Coronary artery (tissue), 2 donors: ENCODE measurements at regions not wholly inside any gene's neighbourhood (a gene's known extent, or its start where the extent isn't known, plus 50 kb on each side); places are given as distances from the start of the nearest gene placed in this dataset.

Experiments used
- DNase-seq: peaks from one replicate; pipeline ENCODE4 v3.0.0-alpha.2; 2017; ENCODE audit warnings: low spot score
- H3K27ac ChIP-seq, 2 donors: fragments of 200-600 bp; sonication (generic); one replicate each; pipeline ENCODE4 v1.5.1; 2016 to 2019
- H3K4me3 ChIP-seq: fragments of 200-600 bp; sonication (generic); 2 replicates; pipeline ENCODE4 v1.5.1; 2016; ENCODE audit warnings: mild to moderate bottlenecking, moderate library complexity
- CTCF ChIP-seq: fragments of 200-600 bp; sonication (generic); IDR thresholded peaks from one replicate; pipeline ENCODE4 v1.5.1; 2019; ENCODE audit warnings: antibody characterized with exemption

GRCh38 chr7:15860264-15860949, 173.9 kb upstream of the MEOX2 start:
- no peak for DNase-seq
- no peak for TF ChIP-seq CTCF
- H3K27ac ChIP-seq = no peak overlapping the region
- no peak overlapping the region for H3K4me3 ChIP-seq

GRCh38 chr7:15857026-15857425, 170.5 kb upstream of the MEOX2 start:
- DNase-seq = no peak
- Histone ChIP-seq H3K27ac (no peak overlapping the region), H3K4me3 (no peak overlapping the region)
- TF ChIP-seq CTCF = no peak

- no peak for TF ChIP-seq CTCF
- Histone ChIP-seq H3K4me3 (no peak overlapping the region), H3K27ac (no peak overlapping the region)
- DNase-seq = no peak
These were observed 169.8 kb upstream of the MEOX2 start for GRCh38 chr7:15856311-15856710.

GRCh38 chr7:15855525-15856109, 169.1 kb upstream of the MEOX2 start:
- DNase-seq = no peak

GRCh38 chr7:15854841-15855524, 168.5 kb upstream of the MEOX2 start:
- DNase-seq = no peak

More at GRCh38 chr7:15855525-15856109, 169.1 kb upstream of the MEOX2 start:
- Histone ChIP-seq H3K27ac (no peak overlapping the region), H3K4me3 (no peak overlapping the region)
- no peak for TF ChIP-seq CTCF

GRCh38 chr7:15853832-15854470, 167.5 kb upstream of the MEOX2 start:
- no peak for DNase-seq
- Histone ChIP-seq H3K4me3 (no peak overlapping the region), H3K27ac (peak overlapping the region in 1 of 2 donors; percentile 38)
- TF ChIP-seq CTCF = no peak

More at GRCh38 chr7:15854841-15855524, 168.5 kb upstream of the MEOX2 start:
- no peak overlapping the region for H3K27ac ChIP-seq
- no peak for TF ChIP-seq CTCF
- no peak overlapping the region for H3K4me3 ChIP-seq
